Ecto neural progenitor cell (in vitro differentiated cells): ENCODE measurements at regions not wholly inside any gene's neighbourhood (a gene's known extent, or its start where the extent isn't known, plus 50 kb on each side); places are given as distances from the start of the nearest gene placed in this dataset.
"Not testable (repeated sequence)": the region's sequence is repeated elsewhere in the genome, so short reads cannot be mapped to it uniquely, and the experiment has no call there.

Source experiments
- DNase-seq: peaks from one replicate; pipeline ENCODE4 v3.0.0-alpha.2; 2018; ENCODE audit warnings: low spot score

DNA sequence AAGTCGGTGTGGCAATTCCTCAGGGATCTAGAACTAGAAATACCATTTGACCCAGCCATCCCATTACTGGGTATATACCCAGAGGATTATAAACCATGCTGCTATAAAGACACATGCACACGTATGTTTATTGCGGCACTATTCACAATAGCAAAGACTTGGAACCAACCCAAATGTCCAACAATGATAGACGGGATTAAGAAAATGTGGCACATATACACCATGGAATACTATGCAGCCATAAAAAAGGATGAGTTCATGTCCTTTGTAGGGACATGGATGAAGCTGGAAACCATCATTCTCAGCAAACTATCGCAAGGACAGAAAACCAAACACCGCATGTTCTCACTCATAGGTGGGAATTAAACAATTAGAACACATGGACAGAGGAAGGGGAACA is 80.6 kb upstream of the ST3GAL5 start:
- not testable (repeated sequence) for DNase-seq

DNA sequence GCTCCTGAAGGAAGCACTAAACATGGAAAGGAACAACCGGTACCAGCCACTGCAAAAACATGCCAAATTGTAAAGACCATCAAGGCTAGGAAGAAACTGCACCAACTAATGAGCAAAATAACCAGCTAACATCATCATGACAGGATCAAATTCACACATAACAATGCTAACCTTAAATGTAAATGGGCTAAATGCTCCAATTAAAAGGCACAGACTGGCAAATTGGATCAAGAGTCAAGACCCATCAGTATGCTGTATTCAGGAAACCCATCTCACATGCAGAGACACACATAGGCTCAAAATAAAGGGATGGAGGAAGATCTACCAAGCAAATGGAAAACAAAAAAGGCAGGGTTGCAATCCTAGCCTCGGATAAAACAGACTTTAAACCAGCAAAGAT is 77.0 kb upstream of the ST3GAL5 start:
- DNase-seq, result not testable (repeated sequence)

DNA sequence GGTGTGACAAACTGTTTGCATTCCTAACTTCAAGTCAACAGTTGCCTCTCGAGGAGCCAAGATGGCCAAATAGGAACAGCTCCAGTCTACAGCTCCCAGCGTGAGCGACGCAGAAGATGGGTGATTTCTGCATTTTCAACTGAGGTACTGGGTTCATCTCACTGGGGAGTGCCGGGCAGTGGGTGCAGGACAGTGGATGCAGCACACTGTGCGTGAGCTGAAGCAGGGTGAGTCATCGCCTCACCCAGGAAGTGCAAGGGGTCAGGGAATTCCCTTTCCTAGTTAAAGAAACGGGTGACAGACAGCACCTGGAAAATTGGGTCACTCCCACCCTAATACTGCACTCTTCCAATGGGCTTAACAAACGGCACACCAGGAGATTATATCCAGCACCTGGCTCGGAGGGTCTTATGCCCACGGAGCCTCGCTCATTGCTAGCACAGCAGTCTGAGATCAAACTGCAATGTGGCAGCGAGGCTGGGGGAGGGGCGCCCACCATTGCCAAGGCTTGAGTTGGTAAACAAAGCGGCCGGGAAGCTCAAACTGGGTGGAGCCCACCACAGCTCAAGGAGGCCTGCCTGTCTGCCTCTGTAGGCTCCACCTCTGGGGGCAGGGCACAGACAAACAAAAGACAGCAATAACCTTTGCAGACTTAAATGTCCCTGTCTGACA is 75.1 kb upstream of the ST3GAL5 start:
- peak; percentile 3 for DNase-seq

- DNase-seq, result no peak
These were observed 74.3 kb upstream of the ST3GAL5 start for GRCh38 chr2:85963068-85963467.

- no peak for DNase-seq
These were observed 73.0 kb upstream of the ST3GAL5 start for GRCh38 chr2:85961754-85962153.

DNA sequence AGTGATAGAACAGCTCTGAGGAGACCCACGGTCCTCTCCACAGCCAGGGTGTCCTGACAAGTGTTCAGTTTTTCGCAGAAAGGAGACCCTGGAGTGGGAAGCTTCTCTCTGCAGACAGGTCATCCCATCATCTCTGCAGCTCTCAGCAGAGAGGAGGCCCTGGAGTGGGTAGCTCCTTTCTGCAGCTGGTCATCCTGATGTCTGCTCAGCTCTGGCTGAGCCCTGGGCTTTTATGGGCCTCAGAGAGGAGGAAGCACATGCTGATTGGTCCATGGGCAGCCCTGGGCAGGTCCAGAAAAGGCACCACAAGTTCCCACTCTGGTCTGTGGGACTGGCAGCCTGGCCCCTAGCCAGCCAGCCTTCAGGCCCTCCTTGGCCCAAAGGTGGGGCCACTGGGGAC is 72.3 kb upstream of the ST3GAL5 start:
- DNase-seq, result no peak

GRCh38 chr2:85959826-85960225 is 71.0 kb upstream of the ST3GAL5 start:
- DNase-seq, result no peak

DNA sequence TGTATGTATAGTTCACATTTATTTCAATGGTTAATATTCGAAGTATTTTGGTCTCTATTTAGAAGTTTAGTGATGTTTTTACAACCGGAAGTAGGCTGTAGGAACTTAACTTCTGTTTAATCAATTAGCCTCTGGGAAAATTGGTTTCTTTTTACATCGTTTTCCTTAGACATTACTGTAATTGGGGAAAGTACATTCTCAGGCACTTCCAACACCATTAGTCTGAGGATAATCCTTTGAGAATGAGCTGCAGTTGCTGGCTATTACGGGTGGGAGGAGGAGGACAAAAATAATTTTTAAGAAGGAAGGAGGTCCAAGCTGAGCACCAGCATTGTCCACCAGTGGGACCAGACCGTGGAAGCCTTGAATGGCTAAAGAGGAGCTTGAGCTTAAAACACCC is 70.4 kb upstream of the ST3GAL5 start:
- no peak for DNase-seq

GRCh38 chr2:85958731-85959130 is 69.9 kb upstream of the ST3GAL5 start:
- DNase-seq, result peak; percentile 31

- peak; percentile 9 for DNase-seq
These were observed 68.5 kb upstream of the ST3GAL5 start for GRCh38 chr2:85957256-85957655.

- peak; percentile 9 for DNase-seq
These were observed 67.9 kb upstream of the ST3GAL5 start for GRCh38 chr2:85956646-85957039.

DNA sequence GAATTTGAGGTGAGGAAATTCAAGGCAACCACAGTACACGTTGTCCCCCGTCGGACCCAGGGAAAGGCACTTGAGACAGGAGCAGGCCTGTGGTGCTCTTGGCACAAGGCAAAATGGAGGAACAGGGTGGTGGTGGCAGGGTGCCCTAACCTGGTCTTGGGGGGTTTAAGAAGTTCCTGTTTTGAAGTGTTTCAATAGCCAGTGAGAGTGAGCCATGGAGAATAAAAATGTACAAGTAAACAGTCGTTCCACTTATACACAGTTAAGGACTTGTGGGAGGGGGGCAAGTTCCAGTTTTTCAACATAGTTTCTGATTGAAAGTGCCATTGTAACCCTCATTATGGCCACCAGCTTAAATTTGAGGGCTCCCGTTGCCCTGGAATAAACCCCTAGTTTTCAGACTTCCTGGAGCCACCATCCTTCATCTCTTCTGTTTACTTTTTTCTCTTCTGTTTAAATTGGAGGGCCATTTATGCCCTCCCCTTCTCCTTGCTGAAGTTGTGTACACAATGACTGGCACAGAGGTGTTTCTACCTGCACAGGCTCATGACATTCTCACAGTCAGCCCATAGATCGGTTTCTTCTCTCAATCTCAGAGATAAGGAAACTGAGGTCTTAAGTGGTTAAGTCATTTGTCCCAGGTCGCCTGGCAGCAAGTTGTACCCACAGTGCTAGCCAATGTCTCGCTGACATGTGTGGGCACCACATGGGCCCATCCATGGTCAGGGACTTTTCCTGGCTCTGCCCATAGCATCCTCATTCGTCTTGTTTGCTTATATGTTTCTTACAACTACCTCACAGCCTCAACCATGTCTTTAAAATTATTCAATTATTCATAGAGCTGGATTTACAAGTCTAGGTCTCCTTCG is 66.0 kb upstream of the ST3GAL5 start:
- no peak for DNase-seq

DNA sequence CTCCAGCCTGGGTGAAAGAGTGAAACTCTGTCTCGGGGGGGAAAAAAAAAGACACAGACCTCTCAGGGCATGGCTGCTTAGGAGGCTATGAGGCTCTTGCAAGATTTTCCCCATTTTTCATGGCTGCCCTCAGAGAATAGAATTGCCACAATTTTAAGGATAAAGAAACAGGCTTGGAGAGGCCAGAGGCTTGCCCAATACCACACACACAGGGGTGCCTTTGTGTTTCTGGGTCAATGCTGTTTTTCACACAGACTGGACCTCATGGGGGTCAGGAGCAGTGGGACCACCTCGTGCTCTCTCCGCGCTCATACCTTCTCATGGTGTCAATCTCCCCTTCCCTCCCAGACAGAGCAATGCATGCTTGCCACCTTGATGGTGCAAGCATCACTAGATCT is 65.4 kb upstream of the ST3GAL5 start:
- DNase-seq, result no peak

- DNase-seq, result no peak
These were observed 64.7 kb upstream of the ST3GAL5 start for GRCh38 chr2:85953476-85953875.

DNA sequence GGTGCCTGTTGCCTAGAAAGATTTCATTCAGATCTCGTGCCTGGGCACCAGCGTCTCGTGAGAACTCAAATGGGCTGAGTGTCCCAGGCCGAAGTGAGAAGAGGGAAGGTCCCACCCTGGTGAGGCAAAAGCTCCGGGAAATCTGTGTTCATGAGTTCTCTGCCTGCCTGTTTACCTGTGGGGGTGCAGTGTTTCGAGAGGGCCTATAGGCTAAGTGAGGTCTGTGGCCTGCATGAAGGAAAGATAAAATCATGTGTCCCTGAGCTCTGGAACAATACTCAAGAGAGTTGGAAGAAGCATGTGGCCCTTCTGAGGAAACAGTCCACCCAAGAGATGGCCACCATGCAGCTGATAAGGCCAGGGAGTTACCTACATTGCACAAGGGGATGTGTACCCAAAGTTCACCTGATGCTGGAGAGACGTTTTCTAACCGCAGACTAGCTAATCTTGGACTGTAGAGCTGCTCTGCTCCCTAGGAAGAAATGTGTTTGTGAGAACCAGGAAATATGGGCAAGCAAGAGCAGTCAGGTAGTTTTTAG is 63.5 kb upstream of the ST3GAL5 start:
- DNase-seq, result no peak

DNA sequence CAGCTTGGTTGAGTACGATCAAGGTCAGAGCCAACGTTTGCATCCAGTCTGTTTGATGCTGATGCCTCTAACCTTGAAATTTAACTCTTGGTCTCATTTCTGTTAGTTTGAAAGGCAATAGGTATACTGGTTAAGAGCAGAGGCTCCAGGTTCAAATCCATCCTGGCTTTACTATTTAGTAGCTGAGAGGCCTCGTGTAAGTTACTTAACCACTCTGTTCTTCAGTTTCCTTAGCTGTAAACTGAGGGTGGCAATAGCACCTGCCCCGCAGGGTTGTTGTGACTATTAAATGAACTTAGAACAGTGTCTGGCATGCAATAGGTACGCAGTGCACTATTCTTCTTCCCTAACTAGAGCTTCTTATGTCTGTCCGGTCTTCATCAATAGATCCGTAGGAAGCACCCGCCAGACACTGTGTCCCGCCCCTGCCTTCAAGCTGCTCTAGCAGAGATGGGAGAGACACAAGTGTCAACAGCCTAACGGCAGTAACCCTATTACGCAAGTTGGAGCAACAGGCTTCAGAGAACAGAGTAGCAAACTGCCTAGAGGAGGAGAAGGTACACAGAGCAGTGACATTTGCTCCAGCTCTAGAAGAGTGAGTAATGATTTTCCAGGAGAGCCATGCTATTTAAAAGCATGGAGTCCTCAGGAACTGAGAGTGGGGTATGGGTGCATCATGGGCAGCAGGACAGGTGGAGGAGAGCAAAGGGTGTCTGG is 62.7 kb upstream of the ST3GAL5 start:
- DNase-seq, result no peak

- no peak for DNase-seq
These were observed 62.0 kb upstream of the ST3GAL5 start for GRCh38 chr2:85950743-85951142.

DNA sequence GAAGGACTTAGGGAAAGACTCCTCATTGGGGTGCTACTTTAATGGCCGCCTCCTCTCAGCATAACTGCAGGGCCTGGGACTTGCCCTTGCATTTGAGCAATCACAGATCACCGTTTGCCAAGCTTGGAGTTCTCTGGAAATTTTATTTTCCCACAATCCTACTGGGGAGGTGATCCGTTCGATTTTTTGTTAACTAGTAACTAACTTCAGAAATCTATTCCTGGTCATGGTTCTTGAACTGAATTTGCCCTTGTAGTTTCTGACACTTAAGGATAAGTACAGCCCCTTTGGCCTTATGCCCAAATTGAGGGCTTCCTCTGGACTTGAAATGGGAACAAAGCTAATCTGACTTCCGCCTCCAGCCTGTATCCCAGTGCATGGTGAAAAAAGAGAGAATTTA is 60.5 kb upstream of the ST3GAL5 start:
- DNase-seq, result no peak

DNA sequence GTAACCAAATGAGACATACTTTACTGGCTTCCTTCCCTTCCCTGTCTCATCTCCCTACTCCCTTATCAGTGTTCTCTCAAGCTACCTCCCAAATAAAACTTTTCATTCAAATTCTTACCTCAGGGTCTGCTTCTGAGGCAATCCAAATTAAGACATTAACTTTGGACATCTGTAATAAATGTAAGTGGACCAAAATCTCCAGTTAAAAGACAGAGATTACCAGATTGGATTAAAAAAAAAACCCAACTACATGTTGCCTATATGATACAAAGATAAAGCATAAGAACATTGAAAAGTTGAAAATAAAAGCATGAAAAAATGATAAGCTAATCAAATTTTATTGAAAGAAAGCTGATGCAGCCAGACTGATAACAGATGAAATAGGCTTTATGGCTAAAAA is 58.8 kb upstream of the ST3GAL5 start:
- no peak for DNase-seq

- DNase-seq, result no peak
These were observed 56.8 kb upstream of the ST3GAL5 start for GRCh38 chr2:85945586-85945985.

DNA sequence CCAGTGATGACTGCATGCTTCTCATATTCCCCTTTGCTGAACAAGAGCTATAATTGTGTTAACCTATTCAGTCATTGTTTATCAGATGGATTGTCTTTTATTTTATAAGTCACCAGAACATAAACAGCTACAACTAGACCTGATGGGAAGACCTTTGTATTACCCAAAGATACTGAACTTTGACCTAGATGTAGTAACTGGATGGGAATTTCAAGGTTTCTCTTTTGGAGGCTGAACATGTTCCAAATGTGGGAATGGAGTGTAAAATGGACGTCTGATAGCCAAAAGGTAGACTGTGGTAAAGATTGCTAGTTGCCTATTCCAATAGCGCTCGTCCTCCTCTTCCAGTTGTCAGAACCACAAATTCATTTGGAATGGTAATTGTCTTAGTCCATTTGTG is 56.4 kb upstream of the ST3GAL5 start:
- DNase-seq, result no peak

- DNase-seq, result no peak
These were observed 53.7 kb upstream of the ST3GAL5 start for GRCh38 chr2:85942346-85942957.
